GM10266 (cell line): ENCODE measurements at regions not wholly inside any gene's neighbourhood (a gene's known extent, or its start where the extent isn't known, plus 50 kb on each side); places are given as distances from the start of the nearest gene placed in this dataset.

ENCODE experiments used
- DNase-seq: peaks from one replicate; pipeline ENCODE4 v3.0.0; 2012; ENCODE audit errors: extremely low spot score
- TF ChIP-seq, protein P1 (sequence below): IDR thresholded peaks from 2 replicates; pipeline ENCODE4 v1.5.1; 2012; ENCODE audit warnings: mild to moderate bottlenecking, low read depth; ENCODE audit not compliant: control insufficient read depth, insufficient read depth; ENCODE audit errors: missing control alignments

DNA sequence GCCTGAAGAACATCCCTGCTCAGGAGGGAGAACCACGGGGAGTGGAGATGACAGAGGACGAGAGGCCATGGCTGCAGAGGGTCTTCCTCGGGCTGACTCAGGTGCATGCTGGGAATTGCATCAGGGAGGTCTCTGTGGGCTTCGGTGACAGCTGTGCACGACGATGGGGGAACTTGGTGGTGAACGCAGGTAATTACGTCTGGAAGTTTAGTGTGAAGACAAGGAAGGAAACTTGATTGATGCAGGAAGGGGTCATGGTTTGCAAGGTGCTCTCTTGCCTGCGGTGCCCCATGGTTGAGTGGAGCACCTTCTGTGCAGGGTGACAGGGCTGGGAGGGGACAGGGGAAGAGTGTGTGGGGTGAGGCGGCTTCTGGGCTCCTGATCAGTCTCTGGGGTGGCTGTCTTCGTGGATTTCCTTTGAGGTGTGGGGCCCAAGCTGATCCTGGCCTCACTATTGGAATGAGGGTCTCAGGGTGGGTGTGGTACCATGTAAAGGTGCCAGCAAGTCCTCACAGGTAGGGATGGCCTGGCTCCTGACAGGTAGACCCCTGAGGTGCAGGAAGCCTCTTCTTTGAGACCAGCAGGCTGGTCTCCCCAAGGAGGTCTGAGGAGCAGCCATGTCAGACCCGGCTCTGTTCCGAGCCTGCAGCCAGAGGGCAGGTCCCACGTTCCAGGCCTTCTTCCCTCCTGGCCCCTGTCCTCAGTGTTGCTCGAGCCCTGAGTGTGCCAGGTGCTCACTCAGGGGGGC is 1020.1 kb downstream of the TBC1D22A start:
- no peak for DNase-seq
- TF ChIP-seq, protein P1, sequence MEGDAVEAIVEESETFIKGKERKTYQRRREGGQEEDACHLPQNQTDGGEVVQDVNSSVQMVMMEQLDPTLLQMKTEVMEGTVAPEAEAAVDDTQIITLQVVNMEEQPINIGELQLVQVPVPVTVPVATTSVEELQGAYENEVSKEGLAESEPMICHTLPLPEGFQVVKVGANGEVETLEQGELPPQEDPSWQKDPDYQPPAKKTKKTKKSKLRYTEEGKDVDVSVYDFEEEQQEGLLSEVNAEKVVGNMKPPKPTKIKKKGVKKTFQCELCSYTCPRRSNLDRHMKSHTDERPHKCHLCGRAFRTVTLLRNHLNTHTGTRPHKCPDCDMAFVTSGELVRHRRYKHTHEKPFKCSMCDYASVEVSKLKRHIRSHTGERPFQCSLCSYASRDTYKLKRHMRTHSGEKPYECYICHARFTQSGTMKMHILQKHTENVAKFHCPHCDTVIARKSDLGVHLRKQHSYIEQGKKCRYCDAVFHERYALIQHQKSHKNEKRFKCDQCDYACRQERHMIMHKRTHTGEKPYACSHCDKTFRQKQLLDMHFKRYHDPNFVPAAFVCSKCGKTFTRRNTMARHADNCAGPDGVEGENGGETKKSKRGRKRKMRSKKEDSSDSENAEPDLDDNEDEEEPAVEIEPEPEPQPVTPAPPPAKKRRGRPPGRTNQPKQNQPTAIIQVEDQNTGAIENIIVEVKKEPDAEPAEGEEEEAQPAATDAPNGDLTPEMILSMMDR: no peak

DNA sequence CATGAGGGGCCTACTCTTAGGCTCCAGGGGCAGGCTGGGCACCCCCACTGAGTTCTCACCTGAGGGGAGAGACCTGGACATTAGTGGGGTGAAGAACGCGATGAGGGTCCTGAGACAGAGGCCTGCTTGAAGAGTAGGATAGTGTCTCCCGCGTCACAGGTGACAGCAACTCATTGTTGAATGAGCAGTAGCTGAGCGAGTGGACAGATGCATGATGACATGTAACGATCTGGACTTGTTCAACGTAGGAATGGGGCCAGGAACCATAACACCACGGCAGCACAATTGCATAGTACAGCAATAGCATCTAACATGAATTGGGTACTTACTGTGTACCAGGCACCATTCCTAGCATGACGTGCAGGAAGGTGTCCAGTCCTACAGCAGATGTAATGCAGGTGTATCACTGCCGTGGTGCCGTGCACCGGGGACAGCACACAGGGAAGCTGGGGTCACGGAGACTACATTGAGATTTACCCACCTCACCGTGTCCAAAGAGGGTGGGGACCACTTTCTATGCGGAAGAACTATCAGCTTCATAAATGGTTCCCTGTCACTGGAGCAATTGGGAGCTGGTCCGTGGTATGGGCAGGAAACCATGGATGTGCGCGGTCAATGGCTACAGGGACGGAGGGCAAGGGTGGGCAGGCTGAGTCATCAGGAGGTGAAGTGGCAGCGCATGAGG is 1019.1 kb downstream of the TBC1D22A start:
- DNase-seq: no peak
- TF ChIP-seq, protein P1: no peak

DNA sequence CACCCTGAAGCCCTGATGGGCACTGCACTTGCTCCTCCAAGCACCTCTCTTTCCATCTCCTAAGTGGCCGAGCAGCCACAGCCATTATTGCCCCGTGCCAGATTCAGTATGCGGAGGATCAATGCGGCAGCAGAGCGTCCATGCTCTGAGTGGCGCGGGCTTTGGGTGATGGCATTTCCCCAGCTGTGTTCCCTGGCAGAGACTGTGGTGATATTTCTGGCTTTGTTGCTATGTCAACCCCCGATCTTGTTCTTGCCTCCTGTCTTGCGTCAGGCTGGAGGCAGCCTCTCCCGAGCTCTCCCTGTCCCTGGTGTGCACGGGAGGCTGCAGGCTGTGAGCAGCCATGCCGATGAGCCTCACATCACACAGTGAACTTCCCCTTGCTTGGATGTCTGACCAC is 1018.6 kb downstream of the TBC1D22A start:
- no peak for DNase-seq
- TF ChIP-seq, protein P1: no peak

DNA sequence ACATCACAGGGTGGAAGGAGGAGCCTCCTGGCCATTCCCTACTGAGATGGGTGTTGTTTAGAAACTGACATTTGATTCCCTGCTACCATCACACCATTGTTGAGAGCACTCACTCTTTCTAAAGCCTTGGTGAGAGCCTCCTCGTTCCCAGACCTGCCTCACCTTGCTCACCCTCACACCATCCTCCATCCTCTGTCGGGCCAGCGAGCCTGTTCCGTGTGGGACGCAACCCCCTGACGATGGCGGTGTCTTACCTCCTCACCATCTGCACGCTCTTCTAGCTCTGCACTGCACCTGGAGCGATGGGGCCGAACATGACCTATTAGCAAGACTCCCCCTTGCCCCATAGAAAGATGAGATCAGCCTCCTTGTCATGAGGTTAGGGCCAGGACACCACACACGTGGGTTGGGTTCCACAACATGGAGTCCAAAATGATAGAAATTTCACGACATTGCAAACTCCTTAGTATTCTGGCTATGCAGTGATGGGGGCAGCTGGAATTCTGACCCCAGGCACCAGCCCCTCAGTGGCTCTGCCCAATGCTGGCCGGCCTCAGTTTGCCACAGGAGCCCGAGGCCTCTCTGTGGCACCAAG is 1017.9 kb downstream of the TBC1D22A start:
- DNase-seq: no peak
- TF ChIP-seq, protein P1: no peak

DNA sequence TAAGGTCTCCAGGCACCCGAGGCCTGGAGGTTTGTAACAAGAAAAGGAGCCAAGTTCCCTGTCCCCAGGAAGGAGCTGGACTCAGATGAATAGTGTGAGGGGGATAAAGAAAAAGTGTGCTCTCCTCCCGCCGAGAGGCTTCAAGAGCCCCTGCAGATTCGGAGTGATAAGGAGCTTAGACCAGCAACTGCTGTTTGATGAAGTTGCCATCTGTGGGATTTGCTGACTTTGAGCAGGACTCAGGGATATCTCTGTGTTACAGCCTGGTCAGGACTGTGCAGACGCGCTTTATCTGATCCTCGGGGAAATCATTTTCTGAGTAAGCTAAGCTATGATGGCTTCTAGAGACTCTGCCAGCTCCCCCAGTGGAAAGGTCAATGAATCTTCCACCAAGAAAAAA is 1017.0 kb downstream of the TBC1D22A start:
- TF ChIP-seq, protein P1: no peak
- DNase-seq: no peak

DNA sequence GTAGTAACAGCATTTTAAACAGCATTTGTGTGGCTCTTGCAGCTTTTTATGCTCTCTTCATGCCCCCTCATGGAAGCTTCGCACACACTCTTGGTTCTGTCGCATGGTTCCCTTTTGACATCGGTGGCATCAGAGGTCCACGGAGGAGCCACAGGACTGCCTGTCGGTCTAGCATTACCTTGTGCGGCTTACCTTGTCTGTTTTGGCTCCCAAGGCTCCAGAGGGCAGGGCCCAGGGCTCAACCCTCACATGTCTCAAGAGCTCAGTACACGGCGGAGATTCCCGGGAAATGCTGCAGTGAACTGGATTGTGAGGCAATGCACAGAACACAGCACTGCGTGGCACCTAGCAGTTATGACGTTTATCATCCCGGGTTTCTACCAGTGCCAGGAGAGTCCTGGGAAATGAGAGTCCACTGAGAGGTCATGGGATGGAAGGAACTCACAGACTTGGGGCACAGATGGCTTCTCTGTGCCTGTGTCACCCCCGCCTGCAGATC is 1015.8 kb downstream of the TBC1D22A start:
- no peak for DNase-seq
- TF ChIP-seq, protein P1: no peak
